Fibroblast of the conjunctiva (primary cell): ENCODE measurements at regions not wholly inside any gene's neighbourhood (a gene's known extent, or its start where the extent isn't known, plus 50 kb on each side); places are given as distances from the start of the nearest gene placed in this dataset.

Experiments used
- DNase-seq: peaks from one replicate; pipeline ENCODE4 v3.0.0-alpha.2; 2010; ENCODE audit warnings: low read depth

- DNase-seq = no peak
Observed at GRCh38 chr14:76974365-76974764, 54.1 kb downstream of the IRF2BPL start.

- DNase-seq = no peak
Observed at GRCh38 chr14:76971549-76971948, 57.0 kb downstream of the IRF2BPL start.

- DNase-seq = no peak
Observed at GRCh38 chr14:76968621-76969063, 59.9 kb downstream of the IRF2BPL start.

GRCh38 chr14:76967788-76968187 is 60.7 kb downstream of the IRF2BPL start:
- no peak for DNase-seq

DNA sequence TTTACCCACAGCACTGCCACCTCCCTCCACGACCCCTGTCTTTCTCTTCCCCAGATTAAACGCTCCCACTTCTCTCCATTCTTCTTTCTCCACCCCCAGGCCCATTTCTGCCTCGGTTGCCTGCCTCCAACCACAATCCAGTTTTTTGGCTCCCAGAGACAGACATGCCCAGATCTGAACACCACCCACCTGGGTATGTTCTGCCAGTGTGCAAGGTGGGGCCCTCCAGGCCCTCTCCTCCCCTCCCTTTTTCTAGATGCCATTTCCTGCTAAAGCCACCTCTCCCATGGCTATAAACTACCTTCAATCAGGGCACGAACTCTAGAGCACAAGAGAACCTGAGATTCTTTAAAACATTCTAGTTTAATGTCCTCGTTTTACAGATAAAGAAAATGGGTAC is 63.3 kb downstream of the IRF2BPL start:
- no peak for DNase-seq

DNA sequence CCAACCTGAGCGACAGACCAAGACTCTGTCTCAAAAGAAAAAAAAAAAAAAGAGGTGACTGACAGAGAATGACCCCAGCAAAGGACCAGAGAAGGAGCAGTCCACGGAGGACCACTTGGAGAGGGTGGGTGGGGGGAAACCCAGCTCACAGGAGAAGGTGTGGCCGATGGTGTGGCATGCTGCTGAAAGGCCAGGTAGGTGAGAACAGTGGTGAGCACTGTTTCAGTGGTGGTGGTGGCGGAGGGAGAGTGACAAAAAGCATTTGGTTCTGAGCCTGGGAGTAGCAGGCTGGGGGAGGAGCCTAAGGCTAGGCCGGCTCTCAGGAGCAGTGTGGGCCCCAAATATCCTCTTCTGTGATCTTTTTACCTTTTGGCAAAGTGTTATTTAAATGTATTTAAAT is 63.8 kb downstream of the IRF2BPL start:
- DNase-seq = no peak

DNA sequence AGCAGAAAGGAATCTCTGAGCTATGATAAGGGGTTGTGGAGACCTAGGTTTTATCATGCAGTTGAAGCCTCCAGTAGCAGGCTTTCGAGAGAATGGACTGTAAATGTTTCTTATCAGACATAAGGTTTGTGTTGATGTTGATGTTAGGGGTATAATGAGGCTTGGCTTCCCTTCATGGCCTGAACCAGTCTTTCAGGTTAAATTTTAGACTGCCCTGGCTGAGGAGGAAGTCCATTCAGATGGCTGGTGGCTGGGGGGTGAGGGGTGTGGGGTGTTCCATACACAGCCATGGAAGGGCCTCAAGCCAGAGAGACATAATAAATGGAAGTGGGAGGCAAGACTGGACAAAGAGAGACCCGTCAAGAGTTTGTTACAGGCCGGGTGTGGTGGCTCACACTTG is 65.1 kb downstream of the IRF2BPL start:
- DNase-seq = no peak

GRCh38 chr14:76962303-76962660 is 66.2 kb downstream of the IRF2BPL start:
- no peak for DNase-seq

- peak; percentile 88 for DNase-seq
Observed at GRCh38 chr14:76961631-76962302, 66.7 kb downstream of the IRF2BPL start.

DNA sequence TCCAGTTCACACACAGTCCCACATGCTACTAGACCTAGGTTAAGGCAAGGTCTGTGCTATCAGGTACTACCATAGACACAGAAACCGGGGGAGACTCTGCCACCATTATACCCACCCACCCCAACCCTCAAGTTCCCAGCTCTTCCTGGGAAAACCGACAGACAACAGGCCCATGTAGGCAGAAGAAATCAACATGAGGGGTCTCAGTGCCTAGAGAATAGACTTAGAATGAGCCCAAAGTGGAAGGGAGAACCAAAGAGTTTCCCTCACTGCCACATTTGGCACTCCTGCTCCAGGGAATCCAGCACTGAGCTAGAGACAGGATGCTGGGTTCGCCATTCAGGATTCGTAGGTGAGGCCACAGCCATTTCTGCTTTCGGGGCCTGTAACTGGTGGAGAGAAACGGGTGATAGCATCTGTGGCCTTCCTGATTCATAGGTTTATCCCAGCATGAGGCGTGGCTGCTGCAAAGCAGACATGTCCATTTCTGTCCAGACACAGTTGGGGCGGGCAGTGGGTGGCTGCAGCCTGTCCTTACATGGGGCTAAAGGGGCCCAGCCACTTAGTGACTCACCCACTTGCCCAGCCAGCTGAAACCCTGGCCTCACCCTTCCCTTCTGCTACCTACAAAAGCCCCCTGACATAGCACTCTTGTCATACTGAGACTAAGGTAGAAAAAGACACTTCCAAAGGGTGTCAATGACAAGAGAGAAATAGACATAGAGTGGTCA is 69.4 kb downstream of the IRF2BPL start:
- no peak for DNase-seq

DNA sequence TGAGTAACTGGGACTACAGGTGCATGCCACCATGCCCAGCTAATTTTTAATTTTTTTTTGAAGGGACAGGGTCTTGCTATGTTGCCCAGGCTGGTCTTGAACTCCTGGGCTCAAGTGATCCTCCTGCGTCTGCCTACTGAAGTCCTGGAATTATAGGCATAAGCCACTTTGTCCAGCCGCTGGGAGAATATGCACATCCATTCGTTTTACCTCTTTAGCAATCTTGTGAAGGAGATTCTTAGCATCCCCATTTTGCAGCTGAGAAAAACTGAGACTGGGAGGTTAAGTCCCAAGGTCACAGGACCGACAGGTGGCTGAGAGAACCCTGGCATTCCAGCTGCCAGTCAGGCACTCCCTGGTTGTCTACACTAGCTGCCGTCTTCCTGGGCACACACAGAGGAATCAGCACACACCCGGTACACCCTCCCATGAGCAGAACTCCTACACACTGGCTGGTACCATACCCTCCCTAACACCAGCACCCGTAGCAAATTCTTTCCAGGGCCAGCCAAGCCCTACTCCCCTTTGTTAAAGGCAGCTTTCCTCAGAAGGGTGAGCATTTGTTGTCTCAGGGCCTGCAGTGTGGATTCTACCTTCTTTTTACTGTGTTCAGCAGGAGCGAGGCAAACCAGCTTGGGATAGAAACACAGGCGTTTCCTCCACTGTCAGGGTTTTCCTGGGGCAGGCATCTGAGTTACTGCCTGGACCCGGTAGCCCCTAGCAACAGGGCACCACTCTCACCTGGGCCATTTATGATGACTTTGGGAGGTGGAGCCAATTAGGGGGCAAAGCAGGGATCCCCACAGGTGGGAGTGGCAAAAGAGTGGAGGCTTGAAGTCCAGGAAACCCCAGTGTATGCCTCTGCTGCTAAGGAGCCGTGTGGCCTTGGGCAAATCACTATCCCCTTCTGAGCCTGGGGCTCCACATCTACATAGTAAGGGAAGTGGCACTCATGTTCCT is 70.2 kb downstream of the IRF2BPL start:
- no peak for DNase-seq

DNA sequence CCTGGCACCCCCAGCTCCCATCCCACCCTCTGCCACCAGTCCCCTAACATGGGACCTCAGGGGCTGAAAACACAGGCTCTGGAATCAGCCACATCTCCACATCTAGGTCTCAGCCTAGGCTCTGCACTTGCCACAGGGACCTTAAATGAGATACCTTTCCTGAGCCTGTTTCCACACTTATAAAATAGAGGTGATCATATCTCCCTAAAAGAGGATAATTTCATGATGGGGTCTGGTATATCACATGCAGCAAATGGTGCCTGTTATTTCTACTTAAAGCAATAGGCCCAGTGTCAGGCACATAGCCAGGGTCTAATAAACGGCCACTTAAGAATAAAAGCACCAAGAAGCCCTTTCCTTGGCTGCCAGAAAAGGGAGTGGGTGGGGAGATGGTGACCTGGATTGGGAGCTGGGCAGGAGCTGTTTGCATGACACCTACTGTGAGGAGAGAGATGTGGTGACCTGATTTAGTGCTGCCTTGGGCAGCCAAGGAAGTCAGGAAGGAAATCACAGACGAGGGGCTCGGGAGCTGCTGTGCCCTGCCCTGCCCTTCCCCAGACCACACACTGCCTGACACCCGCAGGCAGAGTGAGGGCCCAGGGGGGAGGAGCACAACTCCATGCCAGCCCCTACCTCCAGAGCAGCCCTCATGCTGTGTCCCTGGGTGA is 71.2 kb downstream of the IRF2BPL start:
- no peak for DNase-seq

- peak; percentile 78 for DNase-seq
Observed at GRCh38 chr14:76956316-76957090, 72.0 kb downstream of the IRF2BPL start.

DNA sequence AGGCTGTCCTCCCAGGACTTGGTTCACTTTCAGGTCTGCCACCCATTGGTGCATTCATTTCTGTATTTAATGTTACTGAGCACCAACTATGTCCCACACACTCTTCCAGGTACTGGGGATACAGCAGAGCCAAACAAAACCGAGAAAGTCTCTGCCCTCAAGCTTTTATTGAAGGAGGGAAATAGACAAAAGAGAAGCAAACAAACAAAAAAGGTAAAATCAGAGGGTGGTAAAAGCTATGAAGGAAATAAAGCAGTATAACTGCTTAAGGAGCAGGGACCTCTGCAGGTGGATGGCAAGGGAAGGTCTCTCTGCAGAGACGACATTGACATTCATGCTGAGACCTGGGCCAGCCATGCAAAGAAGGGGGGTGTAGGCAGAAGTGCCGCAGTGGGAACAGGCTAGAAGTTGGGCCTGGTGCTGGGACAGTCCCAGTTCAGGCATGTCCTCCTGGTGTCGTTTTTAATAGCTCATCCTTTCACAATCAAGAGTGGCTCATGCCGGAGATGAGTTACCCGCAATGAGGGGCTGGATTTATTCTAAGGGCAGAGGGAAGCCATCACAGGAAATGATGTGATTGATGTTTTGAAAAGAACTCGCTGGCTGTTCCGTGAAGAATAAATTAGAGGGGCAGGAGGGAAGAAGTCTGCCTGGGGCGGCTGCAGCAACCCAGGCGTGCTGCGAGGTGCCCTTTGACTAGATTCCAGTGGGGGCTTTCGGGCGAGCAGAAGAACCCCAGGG is 72.8 kb downstream of the IRF2BPL start:
- no peak for DNase-seq

- no peak for DNase-seq
Observed at GRCh38 chr14:76954394-76955190, 73.9 kb downstream of the IRF2BPL start.

DNA sequence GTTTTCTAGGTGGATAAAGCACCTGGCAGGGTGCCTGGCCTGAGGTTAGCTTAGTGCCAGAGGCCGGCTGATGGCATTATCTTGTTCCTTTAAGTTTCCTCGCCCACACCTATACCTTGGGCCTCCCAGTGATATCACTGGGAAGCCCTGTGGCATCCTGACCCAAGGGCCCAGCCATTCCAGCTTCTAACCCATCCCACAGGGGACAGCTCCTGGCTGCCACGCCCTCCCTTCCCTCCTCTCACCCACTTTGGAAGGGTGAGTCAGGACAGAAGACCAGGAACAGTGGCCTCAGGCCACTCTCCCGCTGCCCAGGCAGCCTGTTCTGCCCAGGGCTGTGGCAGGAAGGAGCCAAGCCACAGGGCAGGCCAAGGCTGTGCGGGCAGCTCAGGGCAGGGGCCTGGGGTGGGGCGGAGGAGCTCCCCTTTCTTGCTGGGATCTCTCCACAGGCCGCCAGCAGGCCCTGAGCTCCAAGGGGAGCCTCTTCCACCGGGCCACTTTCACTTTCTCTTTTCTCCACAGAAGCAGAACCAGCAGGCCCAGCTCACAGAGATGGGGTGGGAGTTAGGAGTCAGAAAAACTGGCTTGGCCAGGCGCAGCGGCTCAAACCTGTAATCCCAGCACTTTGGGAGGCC is 75.1 kb downstream of the IRF2BPL start:
- peak; percentile 52 for DNase-seq

GRCh38 chr14:76951166-76951565 is 77.3 kb downstream of the IRF2BPL start:
- DNase-seq = no peak

DNA sequence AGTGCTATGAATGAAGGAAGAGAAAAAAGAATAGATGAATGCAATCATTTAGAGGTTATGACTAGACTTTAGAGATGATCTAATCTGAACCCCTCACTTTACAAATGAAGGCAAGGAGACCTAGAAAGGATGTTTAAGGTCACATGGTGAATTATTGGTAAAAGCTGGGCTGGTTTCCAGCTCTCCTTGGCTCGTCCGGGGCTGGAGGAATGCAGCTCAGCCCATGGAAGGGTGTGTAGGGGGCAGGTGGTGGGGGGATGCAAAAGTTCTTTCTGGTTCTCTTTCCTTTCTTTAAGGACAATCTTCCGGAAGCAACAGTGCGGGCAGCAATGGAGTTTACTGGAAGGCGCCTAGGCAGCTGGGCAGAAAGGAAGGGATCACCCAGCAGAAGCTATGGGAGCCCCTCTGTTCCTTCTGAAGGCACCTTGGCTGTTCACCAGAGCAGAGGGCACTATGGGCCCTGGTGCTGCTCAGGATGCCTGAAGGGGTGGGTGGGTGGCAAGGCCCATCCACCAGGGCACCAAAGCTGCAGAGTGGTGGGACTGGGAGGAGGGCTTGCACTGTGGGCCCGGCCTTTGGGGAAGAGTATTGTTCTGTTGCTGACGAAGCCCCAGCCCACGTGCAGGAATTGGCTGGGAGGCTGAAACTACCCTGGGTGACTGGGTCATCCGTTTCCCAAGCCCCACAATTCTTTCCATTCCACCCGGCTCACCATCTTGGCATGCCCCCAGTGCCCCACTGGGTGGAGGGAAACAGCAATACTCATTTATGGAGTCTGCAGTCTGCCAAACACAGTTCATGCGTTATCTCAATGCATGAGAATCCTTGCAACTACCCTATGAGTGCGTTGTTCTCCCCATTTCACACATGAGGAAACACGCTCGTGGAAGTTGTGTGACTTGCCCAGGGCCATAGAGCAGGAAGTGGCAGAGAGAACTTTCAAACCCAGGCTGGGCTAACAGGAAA is 78.2 kb downstream of the IRF2BPL start:
- DNase-seq = no peak
